SU-DHL-6 (cell line): ENCODE measurements at regions not wholly inside any gene's neighbourhood (a gene's known extent, or its start where the extent isn't known, plus 50 kb on each side); places are given as distances from the start of the nearest gene placed in this dataset.

Experiments
- H2AFZ ChIP-seq: fragments of 200-600 bp; sonication (generic); 2 replicates; pipeline ENCODE4 v1.6.1; 2014; ENCODE audit warnings: low read depth, mild to moderate bottlenecking, moderate library complexity, mixed read lengths, antibody characterized with exemption, low read length; ENCODE audit not compliant: severe bottlenecking
- H3F3A ChIP-seq: fragments of 200-600 bp; shearing (Covaris generic); 2 replicates; pipeline ENCODE4 v1.6.0; 2016; ENCODE audit warnings: antibody characterized with exemption, mild to moderate bottlenecking; ENCODE audit not compliant: insufficient read depth
- H3K27ac ChIP-seq: fragments of 200-600 bp; sonication (generic); 2 replicates; pipeline ENCODE4 v1.5.1; 2016; ENCODE audit warnings: low read depth, mild to moderate bottlenecking, low read length, moderate library complexity, mixed read lengths
- H3K27me3 ChIP-seq: fragments of 200-600 bp; sonication (generic), shearing (Covaris generic); 2 replicates; pipeline ENCODE4 v1.6.0; 2014; ENCODE audit warnings: mild to moderate bottlenecking, low read length
- H3K36me3 ChIP-seq: fragments of 200-600 bp; sonication (generic); 2 replicates; pipeline ENCODE4 v1.6.1; 2014; ENCODE audit warnings: mild to moderate bottlenecking, low read length, mixed read lengths
- H3K4me2 ChIP-seq: fragments of 300-600, 200-600 bp; shearing (Covaris generic), sonication (generic); 2 replicates; pipeline ENCODE4 v1.6.0; 2014; ENCODE audit warnings: low read length, low read depth, mild to moderate bottlenecking; ENCODE audit not compliant: poor library complexity, severe bottlenecking
- H3K4me3 ChIP-seq: fragments of 200-600 bp; sonication (generic); 2 replicates; pipeline ENCODE4 v1.5.1; 2014; ENCODE audit warnings: antibody characterized with exemption, low read length, mild to moderate bottlenecking, mixed read lengths; ENCODE audit not compliant: insufficient read depth, poor library complexity, severe bottlenecking
- H3K79me2 ChIP-seq: fragments of 200-600 bp; sonication (generic); 2 replicates; pipeline ENCODE4 v1.6.1; 2014; ENCODE audit warnings: mild to moderate bottlenecking, low read length, moderate library complexity; ENCODE audit not compliant: insufficient read depth
- H3K9ac ChIP-seq: fragments of 200-600 bp; sonication (generic); 2 replicates; pipeline ENCODE4 v1.7.0; 2014; ENCODE audit warnings: mild to moderate bottlenecking, low read length
- H3K9me2 ChIP-seq: fragments of 200-600 bp; sonication (generic); replicated peaks from 2 replicates; pipeline ENCODE4 v1.6.1; 2014; ENCODE audit warnings: low read length; ENCODE audit not compliant: insufficient read depth
- H3K9me3 ChIP-seq: fragments of 200-600 bp; sonication (generic); 2 replicates; pipeline ENCODE4 v1.6.1; 2014; ENCODE audit warnings: low read length, mixed read lengths; ENCODE audit not compliant: insufficient read depth
- H4K20me1 ChIP-seq: fragments of 200-600 bp; sonication (generic); 2 replicates; pipeline ENCODE4 v1.6.1; 2014; ENCODE audit warnings: low read depth, mild to moderate bottlenecking, antibody characterized with exemption, low read length, moderate library complexity, mixed read lengths
- EZH2phosphoT487 ChIP-seq: fragments of 200-600 bp; sonication (generic), shearing (Covaris generic); conservative IDR thresholded peaks from 2 replicates; pipeline ENCODE4 v1.6.1; 2018; ENCODE audit warnings: mild to moderate bottlenecking, antibody characterized with exemption, low read length, moderate library complexity, mixed read lengths
- TF ChIP-seq, protein P1 (sequence below): fragments of 200-600 bp; sonication (generic); IDR thresholded peaks from one replicate; pipeline ENCODE4 v1.5.1; 2017; ENCODE audit warnings: antibody characterized with exemption, mild to moderate bottlenecking, low read length, moderate library complexity; ENCODE audit not compliant: insufficient read depth, poor library complexity, severe bottlenecking

DNA sequence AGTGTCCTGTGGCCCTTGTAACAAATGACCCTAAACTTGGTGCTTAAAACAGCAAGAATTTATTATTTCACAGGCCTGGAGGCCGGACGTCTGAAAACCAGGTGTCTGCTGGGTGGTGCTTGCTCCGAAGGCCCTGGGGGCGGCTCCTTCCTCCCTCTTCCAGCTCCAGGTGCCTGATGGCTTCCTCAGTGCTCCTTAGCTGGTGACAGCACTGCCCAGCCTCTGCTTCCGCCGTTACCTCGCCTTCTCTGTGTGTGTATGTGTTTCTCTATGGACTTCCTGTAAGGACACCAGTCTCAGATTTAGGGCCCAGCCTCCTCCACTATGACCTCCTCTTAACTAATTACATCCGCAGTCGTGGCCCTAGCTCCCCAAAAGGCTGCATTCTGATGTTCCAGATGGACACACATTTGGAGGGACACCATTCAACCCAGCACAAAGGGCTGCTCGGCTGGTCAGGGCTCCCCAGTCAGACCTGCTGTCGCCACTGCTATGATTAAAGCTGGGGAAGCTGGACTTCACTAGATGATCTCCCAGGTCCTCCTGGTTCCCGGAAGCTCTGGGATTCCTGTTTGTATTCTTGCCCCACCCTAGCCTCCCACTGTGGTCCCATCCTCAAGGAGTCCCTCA, 172.8 kb downstream of the IRF8 start:
- H3K79me2 ChIP-seq, result no peaks in the 10 kb centered on the region
- TF ChIP-seq, protein P1, sequence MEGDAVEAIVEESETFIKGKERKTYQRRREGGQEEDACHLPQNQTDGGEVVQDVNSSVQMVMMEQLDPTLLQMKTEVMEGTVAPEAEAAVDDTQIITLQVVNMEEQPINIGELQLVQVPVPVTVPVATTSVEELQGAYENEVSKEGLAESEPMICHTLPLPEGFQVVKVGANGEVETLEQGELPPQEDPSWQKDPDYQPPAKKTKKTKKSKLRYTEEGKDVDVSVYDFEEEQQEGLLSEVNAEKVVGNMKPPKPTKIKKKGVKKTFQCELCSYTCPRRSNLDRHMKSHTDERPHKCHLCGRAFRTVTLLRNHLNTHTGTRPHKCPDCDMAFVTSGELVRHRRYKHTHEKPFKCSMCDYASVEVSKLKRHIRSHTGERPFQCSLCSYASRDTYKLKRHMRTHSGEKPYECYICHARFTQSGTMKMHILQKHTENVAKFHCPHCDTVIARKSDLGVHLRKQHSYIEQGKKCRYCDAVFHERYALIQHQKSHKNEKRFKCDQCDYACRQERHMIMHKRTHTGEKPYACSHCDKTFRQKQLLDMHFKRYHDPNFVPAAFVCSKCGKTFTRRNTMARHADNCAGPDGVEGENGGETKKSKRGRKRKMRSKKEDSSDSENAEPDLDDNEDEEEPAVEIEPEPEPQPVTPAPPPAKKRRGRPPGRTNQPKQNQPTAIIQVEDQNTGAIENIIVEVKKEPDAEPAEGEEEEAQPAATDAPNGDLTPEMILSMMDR, result no peak
- H3K9me3 ChIP-seq, result no peaks in the 10 kb centered on the region
- H3K36me3 ChIP-seq, result no peaks in the 10 kb centered on the region
- H3K9ac ChIP-seq, result no peak overlapping the region
- no peaks in the 10 kb centered on the region for H4K20me1 ChIP-seq
- no peaks in the 10 kb centered on the region for H3K27me3 ChIP-seq
- no peak overlapping the region for H3K4me3 ChIP-seq
- H3K4me2 ChIP-seq, result no peak overlapping the region
- H3K9me2 ChIP-seq, result no peaks in the 10 kb centered on the region
- no peak overlapping the region for H2AFZ ChIP-seq
- no peak overlapping the region for H3K27ac ChIP-seq
- H3F3A ChIP-seq, result no peaks in the 10 kb centered on the region

DNA sequence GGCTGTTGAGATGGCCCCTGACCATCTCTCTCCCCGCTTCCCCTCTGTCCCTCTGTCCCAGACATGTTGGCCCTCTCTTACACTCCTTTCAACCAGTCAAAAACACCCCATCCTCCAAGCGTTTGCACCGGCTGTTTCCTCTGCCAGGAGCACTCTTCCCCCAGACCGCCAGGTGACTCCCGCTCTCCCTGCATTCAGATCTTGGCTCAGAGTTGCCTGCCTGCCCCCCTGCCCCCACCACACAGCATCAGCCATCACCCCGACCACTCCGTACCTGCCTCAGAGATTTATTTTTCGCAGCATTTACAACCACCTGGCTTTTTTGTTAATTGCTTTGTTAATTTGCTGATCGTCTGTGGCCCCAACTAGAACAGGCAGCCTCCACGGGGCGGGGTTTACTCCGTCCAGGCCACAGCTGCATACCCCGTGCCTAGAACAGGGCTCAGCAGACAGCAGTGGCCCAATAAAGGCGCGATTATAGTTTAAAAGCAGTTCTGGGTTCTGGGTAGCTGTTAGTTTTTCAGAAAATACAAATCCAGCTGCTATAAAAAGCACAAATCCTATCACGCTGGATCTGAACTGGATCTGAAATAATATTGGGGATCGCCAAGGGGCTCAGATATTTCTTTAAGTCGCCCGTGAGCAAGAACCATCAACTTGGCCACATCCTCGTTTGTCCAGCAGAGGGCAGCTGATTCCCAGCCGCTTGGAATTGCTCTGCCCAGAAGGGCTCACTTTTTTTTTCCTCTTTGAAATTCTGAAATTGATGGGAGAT, 173.6 kb downstream of the IRF8 start:
- H3K27ac ChIP-seq, result no peak overlapping the region
- no peaks in the 10 kb centered on the region for H3F3A ChIP-seq
- H3K27me3 ChIP-seq, result no peaks in the 10 kb centered on the region
- H3K9me2 ChIP-seq, result no peaks in the 10 kb centered on the region
- H2AFZ ChIP-seq, result no peak overlapping the region
- no peaks in the 10 kb centered on the region for H3K9me3 ChIP-seq
- TF ChIP-seq, protein P1, result peak; percentile 71
- TF ChIP-seq EZH2phosphoT487, result no peak
- no peak overlapping the region for H3K4me2 ChIP-seq
- H4K20me1 ChIP-seq, result no peaks in the 10 kb centered on the region
- H3K79me2 ChIP-seq, result no peaks in the 10 kb centered on the region
- H3K36me3 ChIP-seq, result no peaks in the 10 kb centered on the region
- no peak overlapping the region for H3K4me3 ChIP-seq
- H3K9ac ChIP-seq, result no peak overlapping the region

DNA sequence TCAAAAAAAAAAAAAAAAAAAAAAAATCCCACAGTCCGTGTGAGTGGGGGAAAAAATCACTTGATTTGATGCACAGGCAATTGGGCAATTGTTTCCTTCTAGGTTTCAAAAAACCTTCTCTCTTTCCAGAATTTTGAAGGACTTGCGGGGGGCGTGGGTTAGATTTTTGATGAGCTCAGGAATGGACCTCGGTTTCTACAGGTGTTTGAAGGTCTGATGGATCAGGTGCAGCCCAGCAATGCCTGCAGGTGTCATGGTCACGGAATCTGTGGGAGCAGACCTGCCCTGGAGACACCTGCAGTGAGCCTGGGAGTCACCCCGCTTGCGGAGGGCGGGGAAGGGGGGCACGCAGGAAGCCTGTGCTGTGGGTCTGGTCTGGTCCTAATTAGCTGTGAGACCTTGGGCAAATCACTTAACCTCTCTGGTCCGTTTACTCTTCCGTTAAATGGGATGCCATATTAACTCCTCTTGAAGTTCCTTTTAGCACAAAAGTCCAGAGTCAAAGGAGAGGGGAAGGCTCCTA, 174.2 kb downstream of the IRF8 start:
- Histone ChIP-seq H3K4me3 (no peak overlapping the region), H3K9me3 (no peaks in the 10 kb centered on the region), H3K79me2 (no peaks in the 10 kb centered on the region), H3K36me3 (no peaks in the 10 kb centered on the region), H2AFZ (no peak overlapping the region), H3K9ac (no peak overlapping the region), H4K20me1 (no peaks in the 10 kb centered on the region), H3K4me2 (no peak overlapping the region), H3F3A (no peaks in the 10 kb centered on the region), H3K27ac (no peak overlapping the region), H3K27me3 (no peaks in the 10 kb centered on the region), H3K9me2 (no peaks in the 10 kb centered on the region)
- no peak for TF ChIP-seq EZH2phosphoT487
- TF ChIP-seq, protein P1, result no peak
